Upper lobe of left lung (tissue), 6 donors: ENCODE measurements at regions not wholly inside any gene's neighbourhood (a gene's known extent, or its start where the extent isn't known, plus 50 kb on each side); places are given as distances from the start of the nearest gene placed in this dataset.

Experiments used
- ATAC-seq, 2 donors: fragments of 200-7000 bp; cut with Tn5 transposase; one replicate each; pipeline ENCODE4 v1.9.1; 2022; ENCODE audit warnings: mild to moderate bottlenecking in 2 of 2, moderate library complexity in 2 of 2; ENCODE audit not compliant: low FRiP score in 2 of 2
- DNase-seq, 2 donors: peaks; one replicate each; pipeline ENCODE4 v3.0.0-alpha.2; 2019 to 2020
- H3K27ac ChIP-seq, 4 donors: fragments of 200-600 bp; sonication (generic); one replicate each; pipeline ENCODE4 v1.5.1; 2016 to 2019
- H3K27me3 ChIP-seq, 4 donors: fragments of 200-600 bp; sonication (generic); one replicate each; pipeline ENCODE4 v1.5.1; 2017 to 2019
- H3K36me3 ChIP-seq, 4 donors: fragments of 200-600 bp; sonication (generic); one replicate each; pipeline ENCODE4 v1.5.1; 2016 to 2019
- H3K4me1 ChIP-seq, 4 donors: fragments of 200-600 bp; sonication (generic); one replicate each; pipeline ENCODE4 v1.5.1; 2018 to 2019
- H3K4me3 ChIP-seq, 4 donors: fragments of 200-600 bp; sonication (generic); one replicate each; pipeline ENCODE4 v1.5.1; 2017 to 2019; ENCODE audit warnings: mild to moderate bottlenecking in 2 of 4, moderate library complexity in 1 of 4
- H3K9me3 ChIP-seq, 4 donors: fragments of 200-600 bp; sonication (generic); one replicate each; pipeline ENCODE4 v1.5.1; 2018 to 2019
- EP300 ChIP-seq, 4 donors: sonication (generic); formaldehyde crosslinking; IDR thresholded peaks; one replicate each; pipeline ENCODE4 v1.5.1; 2017; ENCODE audit warnings: antibody characterized with exemption in 4 of 4, control low read depth in 2 of 4
- POLR2A ChIP-seq, 4 donors: fragments of 450-650 bp; IDR thresholded peaks; one replicate each; pipeline ENCODE4 v1.5.1; 2016 to 2017; ENCODE audit warnings: antibody characterized with exemption in 4 of 4, mild to moderate bottlenecking in 2 of 4
- POLR2AphosphoS5 ChIP-seq, 2 donors: sonication (generic); formaldehyde crosslinking; IDR thresholded peaks; one replicate each; pipeline ENCODE4 v1.5.1; 2017; ENCODE audit warnings: antibody characterized with exemption in 2 of 2
- WGBS, 2 donors: methylation state at CpG; one replicate each; pipeline ENCODE4 v1.1.5; 2017 to 2018; 5-methylcytosine and 5-hydroxymethylcytosine counted together
- TF ChIP-seq, protein P1 (sequence below), 6 experiments: fragments of 450-650 bp in 4 of 6; fragments of 200-600 bp in 2 of 6; sonication (generic) in 2 of 6; IDR thresholded peaks; one replicate each; pipeline ENCODE4 v1.5.1; 2016 to 2019; ENCODE audit warnings: antibody characterized with exemption in 6 of 6
- donor health status: DM: no; HTN: no; CAD: no; lungs with moderate emphysema.
- donor health status: DM: no; HTN: yes; CAD: no; lungs with severe emphysema.

GRCh38 chr11:22006901-22007300 is 186.0 kb upstream of the ANO5 start:
- Histone ChIP-seq H3K27me3 (no peaks in the 10 kb centered on the region), H3K9me3 (no peaks in the 10 kb centered on the region), H3K36me3 (no peaks in the 10 kb centered on the region), H3K27ac (no peak overlapping the region), H3K4me1 (no peaks in the 10 kb centered on the region), H3K4me3 (no peak overlapping the region)
- ATAC-seq (no peak), DNase-seq (no peak)
- TF ChIP-seq, protein P1, sequence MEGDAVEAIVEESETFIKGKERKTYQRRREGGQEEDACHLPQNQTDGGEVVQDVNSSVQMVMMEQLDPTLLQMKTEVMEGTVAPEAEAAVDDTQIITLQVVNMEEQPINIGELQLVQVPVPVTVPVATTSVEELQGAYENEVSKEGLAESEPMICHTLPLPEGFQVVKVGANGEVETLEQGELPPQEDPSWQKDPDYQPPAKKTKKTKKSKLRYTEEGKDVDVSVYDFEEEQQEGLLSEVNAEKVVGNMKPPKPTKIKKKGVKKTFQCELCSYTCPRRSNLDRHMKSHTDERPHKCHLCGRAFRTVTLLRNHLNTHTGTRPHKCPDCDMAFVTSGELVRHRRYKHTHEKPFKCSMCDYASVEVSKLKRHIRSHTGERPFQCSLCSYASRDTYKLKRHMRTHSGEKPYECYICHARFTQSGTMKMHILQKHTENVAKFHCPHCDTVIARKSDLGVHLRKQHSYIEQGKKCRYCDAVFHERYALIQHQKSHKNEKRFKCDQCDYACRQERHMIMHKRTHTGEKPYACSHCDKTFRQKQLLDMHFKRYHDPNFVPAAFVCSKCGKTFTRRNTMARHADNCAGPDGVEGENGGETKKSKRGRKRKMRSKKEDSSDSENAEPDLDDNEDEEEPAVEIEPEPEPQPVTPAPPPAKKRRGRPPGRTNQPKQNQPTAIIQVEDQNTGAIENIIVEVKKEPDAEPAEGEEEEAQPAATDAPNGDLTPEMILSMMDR (IDR thresholded peaks at IDR 0.05) = no peak
- TF ChIP-seq POLR2A (IDR thresholded peaks at IDR 0.05) (no peak), POLR2AphosphoS5 (IDR thresholded peaks at IDR 0.05) (no peak), EP300 (IDR thresholded peaks at IDR 0.05) (no peak)

DNA sequence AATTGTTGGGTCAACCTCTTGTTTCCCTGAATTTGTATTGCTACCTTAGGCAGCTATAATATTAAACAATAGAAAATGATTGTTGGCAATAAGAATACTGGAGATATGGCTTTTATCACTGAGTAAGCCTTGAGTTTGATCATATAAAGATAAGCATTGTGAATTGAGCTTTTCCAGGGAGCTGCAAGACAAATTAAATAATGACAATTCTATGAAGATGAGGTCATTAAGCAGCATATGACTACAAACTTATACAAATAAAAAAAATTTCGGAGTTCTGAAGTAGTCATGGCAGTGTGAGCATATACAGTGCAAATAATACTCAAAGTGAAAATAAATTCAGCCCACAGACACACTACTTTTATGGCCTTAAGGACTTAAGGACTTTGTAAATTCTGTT is 161.1 kb upstream of the ANO5 start:
- 30 to 41% methylated on average over 1 of the region's 1 CpG for WGBS, 2 donors
- H3K4me3 ChIP-seq = no peak overlapping the region
- ATAC-seq (no peak), DNase-seq (no peak)
- H3K27ac ChIP-seq = no peak overlapping the region
- H3K4me1 ChIP-seq = no peaks in the 10 kb centered on the region
- no peak for TF ChIP-seq POLR2AphosphoS5 (IDR thresholded peaks at IDR 0.05)
- TF ChIP-seq, protein P1 (IDR thresholded peaks at IDR 0.05) = no peak
- no peak for TF ChIP-seq EP300 (IDR thresholded peaks at IDR 0.05)
- TF ChIP-seq POLR2A (IDR thresholded peaks at IDR 0.05) = no peak
- H3K27me3 ChIP-seq = no peaks in the 10 kb centered on the region
- H3K36me3 ChIP-seq = no peaks in the 10 kb centered on the region
- H3K9me3 ChIP-seq = no peaks in the 10 kb centered on the region

- no peaks in the 10 kb centered on the region for H3K9me3 ChIP-seq
- ATAC-seq = no peak
- H3K27ac ChIP-seq = no peak overlapping the region
- no peak overlapping the region for H3K4me3 ChIP-seq
- 74 to 82% methylated on average over 9 of the region's 9 CpGs for WGBS, 2 donors
- TF ChIP-seq POLR2A (IDR thresholded peaks at IDR 0.05) (no peak), POLR2AphosphoS5 (IDR thresholded peaks at IDR 0.05) (no peak)
- TF ChIP-seq, protein P1 (IDR thresholded peaks at IDR 0.05) = no peak
- no peaks in the 10 kb centered on the region for H3K27me3 ChIP-seq
- peak in 1 of 2 donors; percentile 5 for DNase-seq
- no peaks in the 10 kb centered on the region for H3K36me3 ChIP-seq
- no peaks in the 10 kb centered on the region for H3K4me1 ChIP-seq
Observed at GRCh38 chr11:22037505-22037904, 155.4 kb upstream of the ANO5 start.

DNA sequence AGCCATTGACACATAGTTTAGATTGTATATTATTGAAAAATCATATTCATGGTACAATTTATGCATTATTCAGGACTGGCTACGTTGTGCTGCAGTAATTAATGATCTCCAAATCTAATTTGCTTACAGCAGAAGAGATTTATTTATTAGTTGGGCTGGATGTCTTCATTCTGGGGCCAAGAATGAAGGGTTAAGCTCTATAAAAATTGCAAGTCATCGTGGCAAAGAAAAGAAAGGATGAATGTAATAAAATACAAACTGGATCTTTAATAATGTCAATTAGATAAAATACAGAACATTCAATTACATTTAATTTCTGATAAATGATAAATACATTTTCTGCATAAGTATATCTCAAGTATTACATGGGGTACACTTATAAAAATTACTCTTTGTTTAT is 151.8 kb upstream of the ANO5 start:
- H3K36me3 ChIP-seq = no peaks in the 10 kb centered on the region
- TF ChIP-seq POLR2AphosphoS5 (IDR thresholded peaks at IDR 0.05) = no peak
- TF ChIP-seq, protein P1 (IDR thresholded peaks at IDR 0.05) = no peak
- no peak for TF ChIP-seq EP300 (IDR thresholded peaks at IDR 0.05)
- no peak for ATAC-seq
- no peaks in the 10 kb centered on the region for H3K9me3 ChIP-seq
- 39% methylated on average over 2 of the region's 2 CpGs for WGBS, 2 donors
- H3K4me1 ChIP-seq = no peaks in the 10 kb centered on the region
- H3K4me3 ChIP-seq = no peak overlapping the region
- DNase-seq = no peak
- H3K27me3 ChIP-seq = no peaks in the 10 kb centered on the region
- H3K27ac ChIP-seq = no peak overlapping the region

DNA sequence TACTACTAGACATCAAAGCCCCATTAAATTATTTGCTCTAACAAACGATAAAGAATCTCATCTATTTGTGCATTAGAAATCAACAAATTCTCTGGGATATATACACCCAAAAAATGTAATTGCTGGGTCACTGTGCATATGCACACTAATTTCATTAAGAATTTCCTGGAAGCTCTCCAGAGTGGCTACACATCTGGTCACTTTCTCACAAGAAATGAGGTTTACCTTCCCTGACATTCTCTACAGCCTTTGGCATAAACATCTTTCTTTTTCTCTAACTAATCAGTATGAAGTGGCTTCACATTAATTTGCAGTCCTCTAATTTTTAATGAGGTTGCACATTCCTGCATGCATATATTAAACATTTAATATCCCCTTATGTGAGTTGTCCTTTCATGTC is 150.8 kb upstream of the ANO5 start:
- H3K27me3 ChIP-seq = no peaks in the 10 kb centered on the region
- TF ChIP-seq, protein P1 (IDR thresholded peaks at IDR 0.05) = no peak
- TF ChIP-seq POLR2A (IDR thresholded peaks at IDR 0.05) = no peak
- no peak for TF ChIP-seq EP300 (IDR thresholded peaks at IDR 0.05)
- no peak for TF ChIP-seq POLR2AphosphoS5 (IDR thresholded peaks at IDR 0.05)
- ATAC-seq (no peak), DNase-seq (no peak)
- no peak overlapping the region for H3K4me3 ChIP-seq
- H3K27ac ChIP-seq = no peak overlapping the region
- H3K36me3 ChIP-seq = no peaks in the 10 kb centered on the region
- H3K4me1 ChIP-seq = no peaks in the 10 kb centered on the region
- H3K9me3 ChIP-seq = no peaks in the 10 kb centered on the region
- 90 to 94% methylated on average over 1 of the region's 1 CpG for WGBS, 2 donors
